Vagina (tissue), 2 donors: ENCODE measurements at regions not wholly inside any gene's neighbourhood (a gene's known extent, or its start where the extent isn't known, plus 50 kb on each side); places are given as distances from the start of the nearest gene placed in this dataset.

ENCODE experiments used
- CTCF ChIP-seq, 3 experiments: fragments of 450-650 bp in 2 of 3; fragments of 200-600 bp in 1 of 3; sonication (generic) in 1 of 3; IDR thresholded peaks; one replicate each; pipeline ENCODE4 v1.5.1; 2017 to 2019; ENCODE audit warnings: antibody characterized with exemption in 3 of 3, mild to moderate bottlenecking in 2 of 3, moderate library complexity in 2 of 3
- POLR2A ChIP-seq, 2 donors: fragments of 450-650 bp; IDR thresholded peaks; one replicate each; pipeline ENCODE4 v1.6.1; 2017; ENCODE audit warnings: antibody characterized with exemption in 2 of 2, mild to moderate bottlenecking in 2 of 2, moderate library complexity in 2 of 2
- POLR2AphosphoS5 ChIP-seq, 2 donors: sonication (generic); formaldehyde crosslinking; IDR thresholded peaks; one replicate each; pipeline ENCODE4 v1.9.0; 2017; ENCODE audit warnings: antibody characterized with exemption in 2 of 2, mild to moderate bottlenecking in 2 of 2, low read depth in 1 of 2; ENCODE audit not compliant: insufficient read depth in 1 of 2

GRCh38 chr13:99855526-99856420 is 115.8 kb downstream of the ZIC5 start:
- TF ChIP-seq CTCF (IDR thresholded peaks at IDR 0.05) (no peak), POLR2AphosphoS5 (IDR thresholded peaks at IDR 0.05; ENCODE audit: insufficient read depth in 1 of 2, low read depth in 1 of 2) (no peak), POLR2A (IDR thresholded peaks at IDR 0.05) (no peak)
